DOHH2 (cell line): ENCODE measurements at regions not wholly inside any gene's neighbourhood (a gene's known extent, or its start where the extent isn't known, plus 50 kb on each side); places are given as distances from the start of the nearest gene placed in this dataset.

ENCODE experiments used
- EZH2phosphoT487 ChIP-seq: fragments of 200-600 bp; sonication (generic); IDR thresholded peaks from 2 replicates; pipeline ENCODE4 v1.6.1; 2017; ENCODE audit warnings: borderline replicate concordance, mild to moderate bottlenecking, antibody characterized with exemption, low read length, moderate library complexity, mixed read lengths
- TF ChIP-seq, protein P1 (sequence below): fragments of 200-600 bp; sonication (generic); IDR thresholded peaks from one replicate; pipeline ENCODE4 v1.5.1; 2014; ENCODE audit warnings: antibody characterized with exemption, mild to moderate bottlenecking, low read depth, low read length; ENCODE audit not compliant: poor library complexity, severe bottlenecking

GRCh38 chr14:35927727-35928126 is 101.6 kb downstream of the BRMS1L start:
- TF ChIP-seq, protein P1, sequence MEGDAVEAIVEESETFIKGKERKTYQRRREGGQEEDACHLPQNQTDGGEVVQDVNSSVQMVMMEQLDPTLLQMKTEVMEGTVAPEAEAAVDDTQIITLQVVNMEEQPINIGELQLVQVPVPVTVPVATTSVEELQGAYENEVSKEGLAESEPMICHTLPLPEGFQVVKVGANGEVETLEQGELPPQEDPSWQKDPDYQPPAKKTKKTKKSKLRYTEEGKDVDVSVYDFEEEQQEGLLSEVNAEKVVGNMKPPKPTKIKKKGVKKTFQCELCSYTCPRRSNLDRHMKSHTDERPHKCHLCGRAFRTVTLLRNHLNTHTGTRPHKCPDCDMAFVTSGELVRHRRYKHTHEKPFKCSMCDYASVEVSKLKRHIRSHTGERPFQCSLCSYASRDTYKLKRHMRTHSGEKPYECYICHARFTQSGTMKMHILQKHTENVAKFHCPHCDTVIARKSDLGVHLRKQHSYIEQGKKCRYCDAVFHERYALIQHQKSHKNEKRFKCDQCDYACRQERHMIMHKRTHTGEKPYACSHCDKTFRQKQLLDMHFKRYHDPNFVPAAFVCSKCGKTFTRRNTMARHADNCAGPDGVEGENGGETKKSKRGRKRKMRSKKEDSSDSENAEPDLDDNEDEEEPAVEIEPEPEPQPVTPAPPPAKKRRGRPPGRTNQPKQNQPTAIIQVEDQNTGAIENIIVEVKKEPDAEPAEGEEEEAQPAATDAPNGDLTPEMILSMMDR = no peak
- no peak for TF ChIP-seq EZH2phosphoT487
